Epithelial cell of esophagus (primary cell): ENCODE measurements at regions not wholly inside any gene's neighbourhood (a gene's known extent, or its start where the extent isn't known, plus 50 kb on each side); places are given as distances from the start of the nearest gene placed in this dataset.

Experiments
- DNase-seq: peaks from one replicate; pipeline ENCODE4 v3.0.0; 2010; ENCODE audit warnings: low read depth
- H3K4me3 ChIP-seq: 2 replicates; pipeline ENCODE4 v1.5.1; 2011; ENCODE audit warnings: mild to moderate bottlenecking, low read length, control low read depth
- CTCF ChIP-seq: IDR thresholded peaks from 2 replicates; pipeline ENCODE4 v1.5.1; 2011; ENCODE audit warnings: low read depth, mild to moderate bottlenecking, low read length, control low read depth, inconsistent platforms; ENCODE audit not compliant: insufficient read depth; ENCODE audit errors: missing control alignments

- no peak for TF ChIP-seq CTCF
- H3K4me3 ChIP-seq, result no peak overlapping the region
- no peak for DNase-seq
Observed at GRCh38 chr1:34657266-34657665, 97.6 kb upstream of the GJB5 start.

- DNase-seq, result no peak
- TF ChIP-seq CTCF, result no peak
- no peak overlapping the region for H3K4me3 ChIP-seq
Observed at GRCh38 chr1:34657849-34658248, 97.0 kb upstream of the GJB5 start.

- H3K4me3 ChIP-seq, result no peak overlapping the region
- no peak for DNase-seq
- TF ChIP-seq CTCF, result no peak
Observed at GRCh38 chr1:34663031-34663430, 91.8 kb upstream of the GJB5 start.

- H3K4me3 ChIP-seq, result no peak overlapping the region
- DNase-seq, result no peak
- TF ChIP-seq CTCF, result no peak
Observed at GRCh38 chr1:34668063-34668462, 86.8 kb upstream of the GJB5 start.

GRCh38 chr1:34670982-34671381 is 83.9 kb upstream of the GJB5 start:
- no peak for DNase-seq
- TF ChIP-seq CTCF, result no peak
- no peak overlapping the region for H3K4me3 ChIP-seq

- no peak overlapping the region for H3K4me3 ChIP-seq
- TF ChIP-seq CTCF, result no peak
- DNase-seq, result no peak
Observed at GRCh38 chr1:34671887-34672286, 83.0 kb upstream of the GJB5 start.
